ENCODE measurements at regions not wholly inside any gene's neighbourhood (a gene's known extent, or its start where the extent isn't known, plus 50 kb on each side); places are given as distances from the start of the nearest gene placed in this dataset.

DNA sequence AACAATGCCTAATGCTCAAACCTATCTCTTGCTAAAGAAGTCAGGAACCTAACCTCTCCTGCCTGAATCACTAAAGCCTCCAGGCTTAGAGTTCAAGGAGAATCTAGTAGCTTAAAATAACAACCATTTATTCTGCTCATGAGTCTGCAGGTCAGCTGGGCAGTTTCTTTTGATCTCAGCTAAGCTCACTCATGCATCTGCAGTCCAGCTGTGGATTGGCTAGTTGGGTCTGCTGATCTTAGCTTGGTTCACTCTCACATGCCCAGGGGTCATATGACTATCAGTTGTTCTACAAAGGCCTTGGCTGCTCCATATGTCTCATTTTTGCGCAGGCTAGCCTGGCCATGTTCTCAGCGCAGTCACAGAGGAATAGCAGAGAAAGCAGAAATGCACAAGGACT lies 109.2 kb upstream of the STT3B start:
- no peak overlapping the region for H3K27ac ChIP-seq
- H3K4me2 ChIP-seq = no peak overlapping the region
- no peak overlapping the region for H2AFZ ChIP-seq (ENCODE audit: low read depth)
- no peak overlapping the region for H3K4me3 ChIP-seq (IDR thresholded peaks at IDR 0.05; ENCODE audit: insufficient read depth, low read depth, low read length)
- no peaks in the 10 kb centered on the region for H3K36me3 ChIP-seq (ENCODE audit: insufficient read depth)
- H3K4me1 ChIP-seq (ENCODE audit: low read depth, poor library complexity, severe bottlenecking) = peaks cover 21% of the 10 kb centered on the region
- H3K27me3 ChIP-seq (ENCODE audit: insufficient read depth, low read depth) = no peaks in the 10 kb centered on the region
- H4K20me1 ChIP-seq (ENCODE audit: insufficient read depth) = no peaks in the 10 kb centered on the region
- no peaks in the 10 kb centered on the region for H3K79me2 ChIP-seq (ENCODE audit: insufficient read depth, low read depth)
- no peak overlapping the region for H3K9ac ChIP-seq
- TF ChIP-seq, protein P1, sequence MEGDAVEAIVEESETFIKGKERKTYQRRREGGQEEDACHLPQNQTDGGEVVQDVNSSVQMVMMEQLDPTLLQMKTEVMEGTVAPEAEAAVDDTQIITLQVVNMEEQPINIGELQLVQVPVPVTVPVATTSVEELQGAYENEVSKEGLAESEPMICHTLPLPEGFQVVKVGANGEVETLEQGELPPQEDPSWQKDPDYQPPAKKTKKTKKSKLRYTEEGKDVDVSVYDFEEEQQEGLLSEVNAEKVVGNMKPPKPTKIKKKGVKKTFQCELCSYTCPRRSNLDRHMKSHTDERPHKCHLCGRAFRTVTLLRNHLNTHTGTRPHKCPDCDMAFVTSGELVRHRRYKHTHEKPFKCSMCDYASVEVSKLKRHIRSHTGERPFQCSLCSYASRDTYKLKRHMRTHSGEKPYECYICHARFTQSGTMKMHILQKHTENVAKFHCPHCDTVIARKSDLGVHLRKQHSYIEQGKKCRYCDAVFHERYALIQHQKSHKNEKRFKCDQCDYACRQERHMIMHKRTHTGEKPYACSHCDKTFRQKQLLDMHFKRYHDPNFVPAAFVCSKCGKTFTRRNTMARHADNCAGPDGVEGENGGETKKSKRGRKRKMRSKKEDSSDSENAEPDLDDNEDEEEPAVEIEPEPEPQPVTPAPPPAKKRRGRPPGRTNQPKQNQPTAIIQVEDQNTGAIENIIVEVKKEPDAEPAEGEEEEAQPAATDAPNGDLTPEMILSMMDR (conservative IDR thresholded peaks at IDR 0.05; ENCODE audit: low read depth, low read length) = no peak

DNA sequence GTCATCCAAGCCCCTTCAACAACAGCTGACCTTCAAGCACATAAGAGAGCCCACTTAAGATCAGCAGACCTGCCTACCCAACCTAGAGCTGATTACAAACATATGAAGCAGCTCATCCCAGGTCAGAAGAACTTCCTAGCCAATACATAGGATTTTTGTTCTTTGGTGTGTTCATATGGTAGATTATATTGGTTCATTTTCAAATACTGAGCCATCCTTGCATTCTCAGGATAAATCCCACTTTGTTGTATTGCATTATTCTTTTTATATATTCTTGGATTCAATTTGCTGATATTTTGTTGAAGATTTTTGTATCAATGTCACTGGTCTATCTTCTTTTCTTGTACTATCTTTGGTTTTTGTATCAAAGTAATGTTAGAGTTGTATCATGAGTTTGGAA lies 107.3 kb upstream of the STT3B start:
- TF ChIP-seq, protein P1 (conservative IDR thresholded peaks at IDR 0.05; ENCODE audit: low read depth, low read length) = no peak
- H3K79me2 ChIP-seq (ENCODE audit: insufficient read depth, low read depth) = no peaks in the 10 kb centered on the region
- no peak overlapping the region for H3K27ac ChIP-seq
- H3K4me1 ChIP-seq (ENCODE audit: low read depth, poor library complexity, severe bottlenecking) = peaks cover 21% of the 10 kb centered on the region
- H3K4me3 ChIP-seq (IDR thresholded peaks at IDR 0.05; ENCODE audit: insufficient read depth, low read depth, low read length) = no peak overlapping the region
- no peaks in the 10 kb centered on the region for H4K20me1 ChIP-seq (ENCODE audit: insufficient read depth)
- H3K36me3 ChIP-seq (ENCODE audit: insufficient read depth) = no peaks in the 10 kb centered on the region
- no peaks in the 10 kb centered on the region for H3K27me3 ChIP-seq (ENCODE audit: insufficient read depth, low read depth)
- no peak overlapping the region for H2AFZ ChIP-seq (ENCODE audit: low read depth)
- no peak overlapping the region for H3K9ac ChIP-seq
- no peak overlapping the region for H3K4me2 ChIP-seq

DNA sequence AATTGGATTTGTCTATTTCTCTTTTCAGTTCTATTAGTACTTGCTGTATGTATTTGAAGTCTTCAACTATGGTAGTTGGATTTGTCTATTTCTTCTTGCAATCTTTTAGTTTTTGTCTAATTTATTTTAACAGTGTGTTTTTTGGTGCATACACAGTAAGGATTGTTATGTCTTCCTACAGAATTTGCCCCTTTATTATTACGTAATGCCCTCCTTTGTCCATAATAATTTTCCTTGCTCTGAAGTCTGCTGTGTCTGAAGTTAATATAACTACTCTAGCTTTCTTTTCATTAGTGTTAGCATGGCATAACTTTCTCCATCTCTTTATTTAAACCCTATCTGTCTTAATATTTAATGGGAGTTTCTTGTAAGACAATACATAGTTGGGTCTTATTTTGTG lies 105.1 kb upstream of the STT3B start:
- Histone ChIP-seq H3K9ac (no peak overlapping the region), H3K4me2 (no peak overlapping the region), H3K79me2 (ENCODE audit: insufficient read depth, low read depth) (no peaks in the 10 kb centered on the region), H3K36me3 (ENCODE audit: insufficient read depth) (no peaks in the 10 kb centered on the region), H3K27me3 (ENCODE audit: insufficient read depth, low read depth) (no peaks in the 10 kb centered on the region), H3K27ac (no peak overlapping the region), H4K20me1 (ENCODE audit: insufficient read depth) (no peaks in the 10 kb centered on the region), H2AFZ (ENCODE audit: low read depth) (no peak overlapping the region), H3K4me1 (ENCODE audit: low read depth, poor library complexity, severe bottlenecking) (peaks cover 6% of the 10 kb centered on the region), H3K4me3 (IDR thresholded peaks at IDR 0.05; ENCODE audit: insufficient read depth, low read depth, low read length) (no peak overlapping the region)
- TF ChIP-seq, protein P1 (conservative IDR thresholded peaks at IDR 0.05; ENCODE audit: low read depth, low read length) = no peak

DNA sequence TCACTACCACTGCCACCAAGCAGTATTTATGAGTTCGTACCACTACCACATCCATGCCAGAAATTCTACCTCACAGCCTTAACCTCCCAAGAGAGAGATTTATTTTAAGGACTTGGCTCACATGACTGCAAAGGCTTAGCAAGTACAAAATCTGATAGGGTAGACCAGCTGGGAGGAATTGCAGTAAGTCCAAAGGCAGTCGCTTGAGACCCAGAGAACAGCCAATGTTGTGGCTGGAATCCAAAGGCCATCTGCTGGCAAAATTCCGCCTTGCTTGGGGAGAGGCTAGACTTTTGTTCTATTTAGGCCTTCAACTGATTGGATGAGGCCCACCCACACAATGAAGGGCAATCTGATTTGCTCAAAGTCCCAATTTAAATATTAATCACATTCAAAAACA lies 101.4 kb upstream of the STT3B start:
- Histone ChIP-seq H3K36me3 (ENCODE audit: insufficient read depth) (no peaks in the 10 kb centered on the region), H3K27me3 (ENCODE audit: insufficient read depth, low read depth) (no peaks in the 10 kb centered on the region), H3K27ac (no peak overlapping the region), H4K20me1 (ENCODE audit: insufficient read depth) (no peaks in the 10 kb centered on the region), H3K4me3 (IDR thresholded peaks at IDR 0.05; ENCODE audit: insufficient read depth, low read depth, low read length) (no peak overlapping the region), H3K4me1 (ENCODE audit: low read depth, poor library complexity, severe bottlenecking) (peaks cover 17% of the 10 kb centered on the region), H3K9ac (no peak overlapping the region), H3K79me2 (ENCODE audit: insufficient read depth, low read depth) (no peaks in the 10 kb centered on the region), H2AFZ (ENCODE audit: low read depth) (no peak overlapping the region), H3K4me2 (no peak overlapping the region)
- TF ChIP-seq, protein P1 (conservative IDR thresholded peaks at IDR 0.05; ENCODE audit: low read depth, low read length) = no peak
